DMS53 (cell line): ENCODE measurements at regions not wholly inside any gene's neighbourhood (a gene's known extent, or its start where the extent isn't known, plus 50 kb on each side); places are given as distances from the start of the nearest gene placed in this dataset.
"Not testable (repeated sequence)": the region's sequence is repeated elsewhere in the genome, so short reads cannot be mapped to it uniquely, and the experiment has no call there.

Experiments used
- DNase-seq: peaks from one replicate; lab custom pipeline; 2025; lab: John Stamatoyannopoulos, UW

DNA sequence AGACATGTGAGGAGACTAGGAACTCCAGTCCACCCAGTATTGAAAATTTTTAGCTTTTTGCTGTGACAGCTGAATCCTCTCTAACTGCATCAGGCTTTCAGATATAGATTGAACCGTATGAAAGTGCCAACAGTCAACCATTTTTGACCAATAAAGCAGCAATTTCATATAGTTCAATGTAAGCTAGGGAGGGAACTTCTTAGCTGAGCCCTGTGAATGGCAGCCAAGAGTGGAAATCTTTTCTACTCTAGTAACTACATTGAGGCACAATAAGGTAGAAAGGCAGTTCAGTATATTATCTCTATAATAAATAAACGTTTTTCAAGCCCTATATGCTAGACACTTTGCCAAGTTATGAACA is 96.3 kb upstream of the TANK start:
- DNase-seq: no peak

- DNase-seq: no peak
Measured at GRCh38 chr2:161067846-161068350, 92.3 kb upstream of the TANK start.

DNA sequence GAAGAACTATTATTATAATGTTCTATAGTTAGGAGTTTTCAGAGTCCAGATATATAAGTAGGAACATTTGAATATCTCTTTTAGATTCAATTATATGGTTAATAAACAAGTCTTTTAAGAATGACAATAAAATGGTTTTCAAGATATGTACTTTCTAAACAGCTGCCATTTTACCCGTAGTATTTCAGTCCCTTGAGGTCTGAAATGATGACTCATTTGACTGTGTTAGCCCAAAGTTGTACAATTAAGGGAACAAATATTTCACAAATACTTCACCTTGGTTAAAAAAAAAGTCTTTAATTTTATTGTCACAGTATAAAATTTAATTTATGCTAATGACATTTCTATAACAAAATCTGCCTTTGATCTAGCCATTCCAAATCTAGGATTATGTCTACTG is 91.6 kb upstream of the TANK start:
- DNase-seq: no peak

- DNase-seq: no peak
Measured at GRCh38 chr2:161070693-161071479, 89.3 kb upstream of the TANK start.

DNA sequence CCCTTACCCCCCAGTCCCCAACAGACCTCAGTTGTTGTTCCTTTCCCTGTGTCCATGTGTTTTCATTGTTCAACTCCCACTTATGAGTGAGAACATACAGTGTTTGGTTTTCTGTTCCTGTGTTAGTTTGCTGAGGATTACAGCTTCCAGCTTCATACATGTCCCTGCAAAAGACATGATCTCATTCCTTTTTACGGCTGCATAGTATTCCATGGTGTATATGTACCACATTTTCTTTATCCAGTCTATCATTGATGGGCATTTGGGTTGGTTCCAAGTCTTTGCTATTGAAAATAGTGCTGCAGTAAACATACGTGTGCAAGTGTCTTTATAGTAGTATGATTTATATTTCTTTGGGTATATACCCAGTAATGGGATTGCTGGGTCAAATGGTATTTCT is 87.8 kb upstream of the TANK start:
- DNase-seq: not testable (repeated sequence)

DNA sequence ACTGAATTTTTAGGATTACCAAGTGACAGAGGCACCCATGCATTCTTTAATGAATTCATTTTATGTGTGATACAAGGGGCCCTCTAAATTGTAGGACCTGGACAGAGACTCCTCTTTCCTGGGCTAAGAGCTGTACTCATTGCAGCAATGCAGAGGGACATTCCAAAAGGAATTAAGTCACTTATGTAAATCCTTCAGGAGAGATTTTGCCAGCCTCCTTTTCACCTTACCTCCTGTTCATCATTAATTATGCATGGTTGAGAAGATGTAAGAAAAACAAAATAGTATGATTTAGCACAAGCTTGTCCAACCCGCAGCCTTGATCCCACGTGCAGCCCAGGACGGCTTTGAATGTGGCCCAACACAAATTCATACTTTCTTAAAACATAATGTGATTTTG is 84.5 kb upstream of the TANK start:
- no peak for DNase-seq

DNA sequence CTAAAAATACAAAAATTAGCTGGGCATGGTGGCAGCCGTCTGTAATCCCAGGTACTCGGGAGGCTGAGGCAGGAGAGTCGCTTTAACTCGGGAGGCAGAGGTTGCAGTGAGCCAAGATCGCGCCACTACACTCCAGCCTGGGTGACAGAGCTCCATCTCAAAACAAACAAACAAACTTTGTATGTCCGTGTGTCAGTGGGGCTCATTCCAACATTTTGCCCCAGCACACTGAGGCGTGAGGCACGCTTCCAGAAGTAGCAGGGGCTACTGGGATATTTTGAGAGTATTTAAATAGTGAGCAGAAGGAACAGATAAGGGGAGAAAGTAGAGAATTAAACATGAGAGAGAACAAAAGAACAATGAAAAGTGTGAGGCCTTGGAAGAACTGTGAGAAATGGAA is 83.3 kb upstream of the TANK start:
- no peak for DNase-seq

GRCh38 chr2:161077367-161078210 is 82.6 kb upstream of the TANK start:
- DNase-seq: no peak

GRCh38 chr2:161078211-161078539 is 82.1 kb upstream of the TANK start:
- no peak for DNase-seq

- DNase-seq: no peak
Measured at GRCh38 chr2:161085149-161085548, 75.1 kb upstream of the TANK start.

DNA sequence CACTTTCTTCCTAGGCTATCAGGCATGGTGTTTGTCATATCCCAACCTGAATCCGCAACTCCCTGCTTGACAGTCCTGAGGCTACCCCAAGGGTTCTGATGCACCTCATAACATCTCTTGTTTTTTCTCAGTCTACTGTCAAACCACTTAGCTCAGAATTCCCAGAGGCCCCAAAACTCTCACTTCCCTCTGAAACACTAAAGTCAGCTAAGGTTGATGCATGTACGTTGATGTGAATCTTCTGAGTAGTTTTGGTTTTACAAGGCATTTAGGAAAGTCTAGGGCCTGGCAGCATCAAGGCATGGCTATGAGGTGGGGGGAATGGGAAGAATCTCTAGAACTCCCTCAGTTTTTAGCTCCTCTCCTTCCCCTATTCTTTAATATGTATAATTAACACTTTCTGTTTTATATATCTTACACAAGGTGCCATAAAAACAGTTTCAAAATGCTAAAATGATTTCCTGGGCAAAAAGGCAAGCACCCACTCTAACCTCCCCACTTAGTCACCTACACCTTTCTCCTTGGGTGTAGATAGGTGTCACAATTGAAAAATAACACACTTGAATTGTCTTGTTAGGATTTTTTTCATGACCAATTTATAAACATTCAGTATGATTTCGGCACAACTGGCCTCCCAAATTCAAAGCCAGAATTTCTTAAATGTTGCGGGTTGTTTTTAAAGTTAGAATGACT is 71.4 kb upstream of the TANK start:
- no peak for DNase-seq

- DNase-seq: no peak
Measured at GRCh38 chr2:161090411-161090810, 69.8 kb upstream of the TANK start.

GRCh38 chr2:161095314-161095713 is 64.9 kb upstream of the TANK start:
- no peak for DNase-seq

DNA sequence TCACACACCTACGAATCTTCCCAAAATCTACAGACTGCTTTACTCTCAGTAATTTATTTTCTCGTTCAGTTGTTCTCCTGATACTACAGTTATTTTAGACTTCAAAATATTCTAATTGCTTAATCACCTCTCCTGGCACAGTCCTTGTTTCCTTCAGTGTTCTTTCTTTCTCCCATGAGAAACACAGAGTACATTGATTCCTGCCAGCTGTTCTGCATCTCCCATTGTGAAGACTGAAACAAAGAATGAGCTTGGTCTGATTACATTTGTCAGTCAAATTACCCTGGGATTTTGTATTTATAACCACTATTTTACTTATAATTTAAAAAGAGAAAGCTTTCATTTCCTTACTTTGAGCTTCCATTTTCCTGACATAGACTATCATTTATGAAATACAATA is 63.9 kb upstream of the TANK start:
- DNase-seq: no peak

GRCh38 chr2:161097157-161097556 is 63.1 kb upstream of the TANK start:
- DNase-seq: no peak

DNA sequence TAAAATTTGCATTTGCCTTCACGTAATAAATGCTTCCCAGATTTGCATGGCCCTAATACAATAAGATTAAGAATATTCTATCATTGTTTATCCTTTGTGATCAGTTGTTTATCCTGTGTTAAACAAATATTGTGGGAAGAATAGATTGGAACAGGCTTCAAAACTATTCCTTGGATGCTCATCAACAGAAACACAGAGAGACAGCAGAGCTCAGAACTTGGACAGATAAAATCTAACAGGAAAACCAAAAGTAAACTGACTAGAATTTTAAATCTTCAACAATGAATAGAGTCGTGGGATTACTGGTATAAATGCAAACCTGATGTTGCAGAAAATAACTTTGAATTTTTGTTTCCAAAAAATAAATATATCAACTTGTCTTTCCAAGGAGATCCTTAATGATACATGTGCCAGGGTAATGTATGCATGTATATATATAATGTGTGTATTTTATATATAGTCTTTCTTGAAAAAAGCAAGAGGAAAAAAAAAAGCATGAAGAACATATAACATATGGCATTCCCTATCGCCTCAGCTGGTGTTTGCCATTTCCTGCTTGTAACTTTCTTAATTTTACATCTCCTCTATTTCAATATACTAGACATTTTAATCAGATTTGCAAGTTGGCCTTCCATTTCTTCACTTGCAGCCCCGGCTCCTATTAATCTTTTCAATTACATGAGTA is 59.9 kb upstream of the TANK start:
- no peak for DNase-seq

- DNase-seq: no peak
Measured at GRCh38 chr2:161101406-161101805, 58.8 kb upstream of the TANK start.

- DNase-seq: peak; percentile 75
Measured at GRCh38 chr2:161102770-161103450, 57.3 kb upstream of the TANK start.

- peak; percentile 46 for DNase-seq
Measured at GRCh38 chr2:161103451-161103831, 56.8 kb upstream of the TANK start.

DNA sequence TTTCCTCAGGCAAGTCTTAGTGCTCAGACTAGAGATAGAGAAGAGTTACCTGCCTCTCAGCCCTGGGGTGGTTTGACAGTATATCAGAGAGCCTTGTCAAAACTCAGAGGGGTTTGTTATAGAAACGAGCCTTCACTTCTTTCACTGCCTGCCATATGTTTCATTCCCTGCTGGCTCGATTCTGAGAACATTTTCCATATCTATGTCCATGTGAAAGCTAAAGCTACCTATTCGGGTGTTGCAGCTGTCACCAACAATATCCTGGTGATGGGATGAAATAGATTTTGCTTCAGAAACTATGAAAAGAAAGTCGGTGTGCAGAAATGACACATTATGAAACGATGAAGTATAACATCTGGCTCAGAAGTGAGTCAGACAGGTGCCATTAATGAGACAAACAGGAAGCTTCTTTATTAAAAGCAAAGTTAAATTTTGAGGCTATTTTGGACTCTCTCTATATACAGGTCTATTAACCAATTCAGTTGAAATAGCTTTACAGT is 56.1 kb upstream of the TANK start:
- DNase-seq: peak; percentile 51

DNA sequence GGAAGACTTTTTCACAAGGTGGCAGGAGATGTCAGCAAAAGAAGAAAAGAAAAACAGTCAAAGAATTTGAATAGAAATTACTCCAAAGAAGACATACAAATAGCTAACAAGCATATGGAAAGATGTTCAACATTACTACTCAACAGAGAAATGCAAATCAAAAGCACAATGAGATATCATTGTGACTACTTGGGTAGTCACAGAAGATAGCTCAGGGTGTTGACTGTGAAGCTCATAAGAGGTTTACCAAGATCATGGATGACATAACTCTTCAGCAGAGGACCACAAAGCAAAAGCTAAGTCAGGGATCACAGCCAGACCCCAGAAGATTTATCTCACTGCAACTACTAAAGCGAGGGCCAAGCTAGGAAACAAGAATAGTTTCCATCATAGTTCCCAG is 53.0 kb upstream of the TANK start:
- DNase-seq: no peak
